HG03175 (cell line): ENCODE measurements at regions not wholly inside any gene's neighbourhood (a gene's known extent, or its start where the extent isn't known, plus 50 kb on each side); places are given as distances from the start of the nearest gene placed in this dataset.

ENCODE experiments used
- ATAC-seq: cut with Tn5 transposase; IDR thresholded peaks from one replicate; pipeline ENCODE4 v1.9.1; 2021; ENCODE audit warnings: mild to moderate bottlenecking, moderate library complexity; ENCODE audit not compliant: unreplicated experiment

DNA sequence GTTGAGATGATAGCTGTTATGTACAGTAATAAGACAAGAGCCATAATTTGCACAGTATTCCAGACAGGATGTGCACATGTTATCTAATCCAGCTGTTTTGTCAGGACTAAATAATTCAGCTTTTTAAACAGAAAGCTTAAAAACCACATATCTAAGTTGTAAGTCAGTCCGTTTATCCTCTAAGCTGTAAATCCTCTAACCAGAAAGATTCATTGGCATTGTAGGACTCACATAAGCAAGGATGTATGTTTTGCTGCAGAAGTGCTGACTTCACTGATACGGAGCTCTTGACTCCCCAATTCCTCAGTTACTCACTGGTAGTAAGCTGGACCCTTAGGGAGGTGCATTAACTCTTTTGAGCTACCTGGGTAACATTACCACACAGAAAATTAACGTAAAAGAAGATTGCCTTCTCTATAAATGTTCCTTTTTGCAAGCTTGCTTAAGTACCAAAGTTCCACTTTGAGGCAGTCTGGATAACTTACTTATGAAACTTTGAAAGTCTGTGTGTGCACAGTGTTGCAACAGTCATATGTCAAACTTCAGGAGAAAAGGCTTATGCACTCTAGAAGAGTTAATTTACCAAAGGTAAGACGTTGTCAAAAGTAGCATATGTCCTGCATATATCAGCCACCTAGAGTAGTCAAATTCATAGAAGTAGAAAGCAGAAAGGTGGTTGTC lies 58.3 kb upstream of the MAGEB2 start:
- ATAC-seq = no peak

DNA sequence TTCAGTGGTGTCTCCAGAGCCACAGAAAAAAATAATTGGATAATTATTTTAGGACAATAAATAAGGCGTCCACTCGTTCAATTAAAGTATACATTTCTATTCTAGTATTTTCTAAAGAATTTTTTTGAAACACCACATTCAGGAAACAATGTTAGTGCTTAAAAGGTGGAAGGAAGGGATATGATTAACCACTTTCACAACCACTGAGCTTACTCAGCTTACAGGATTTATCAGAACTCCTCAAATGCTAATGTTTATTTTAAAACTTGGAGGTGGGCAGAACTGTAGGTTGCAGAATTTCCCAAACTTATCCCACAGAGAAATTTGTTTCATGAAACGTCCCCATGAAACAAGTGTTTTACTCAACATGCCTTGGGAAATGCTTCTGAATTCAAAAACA lies 54.3 kb upstream of the MAGEB2 start:
- no peak for ATAC-seq
